Activated B cell treated with CpG ODN at 0.5 μM for 24 hours (primary cell): ENCODE measurements at regions not wholly inside any gene's neighbourhood (a gene's known extent, or its start where the extent isn't known, plus 50 kb on each side); places are given as distances from the start of the nearest gene placed in this dataset.

Source experiments
- ATAC-seq: fragments of 200-7000 bp; cut with Tn5 transposase; one replicate; pipeline ENCODE4 v1.10.0; 2021; ENCODE audit warnings: low read depth, mild to moderate bottlenecking, moderate library complexity
- CTCF ChIA-PET: fragments of 350-600 bp; sonication (Branson Sonifier 250); formaldehyde crosslinking; loops from one replicate; lab custom pipeline; 2021; ENCODE audit warnings: antibody characterized with exemption; lab: Charles Lee
- POLR2A ChIA-PET: fragments of 350-600 bp; sonication (Branson Sonifier 250); formaldehyde crosslinking; loops from one replicate; lab custom pipeline; 2021; ENCODE audit warnings: antibody characterized with exemption; lab: Charles Lee
- DNase-seq: peaks from one replicate; pipeline ENCODE4 v3.0.0; 2022
- H3K27ac Mint-ChIP-seq: one replicate; pipeline ENCODE4 v1.8.0; 2020; ENCODE audit warnings: mixed read lengths
- H3K27me3 Mint-ChIP-seq: one replicate; pipeline ENCODE4 v1.8.0; 2021; ENCODE audit warnings: mixed read lengths
- H3K36me3 Mint-ChIP-seq: one replicate; pipeline ENCODE4 v1.8.0; 2021; ENCODE audit warnings: low read depth, mixed read lengths
- H3K4me1 Mint-ChIP-seq: one replicate; pipeline ENCODE4 v1.8.0; 2021; ENCODE audit warnings: mixed read lengths
- H3K4me3 Mint-ChIP-seq: one replicate; pipeline ENCODE4 v1.8.0; 2020; ENCODE audit warnings: mild to moderate bottlenecking, mixed read lengths
- H3K9me3 Mint-ChIP-seq: one replicate; pipeline ENCODE4 v1.8.0; 2020; ENCODE audit warnings: mixed read lengths
- CTCF ChIP-seq: fragments of 200-600 bp; IDR thresholded peaks from one replicate; pipeline ENCODE4 v1.8.0; 2022; ENCODE audit warnings: antibody characterized with exemption, mild to moderate bottlenecking
- intact Hi-C: fragments of 100-400 bp; cut with micrococcal nuclease; formaldehyde crosslinking; loops from one replicate; pipeline ENCODE4 v1.15.1; 2024

- no peak overlapping the region for H3K27ac Mint-ChIP-seq
- no peak for ATAC-seq
- no peak overlapping the region for H3K4me3 Mint-ChIP-seq
These were observed 282.2 kb upstream of the ST6GAL2 start for GRCh38 chr2:107168141-107168540.

GRCh38 chr2:107174171-107174570 lies 288.2 kb upstream of the ST6GAL2 start:
- CTCF ChIA-PET, result no interaction called here
- intact Hi-C loops, result no loop called here

More at GRCh38 chr2:107168141-107168540, 282.2 kb upstream of the ST6GAL2 start:
- Mint-ChIP-seq H3K9me3 (no peaks in the 10 kb centered on the region), H3K4me1 (no peaks in the 10 kb centered on the region), H3K27me3 (no peaks in the 10 kb centered on the region), H3K36me3 (no peaks in the 10 kb centered on the region)
- no peak for TF ChIP-seq CTCF
- DNase-seq, result no peak
- POLR2A ChIA-PET, result no interaction called here
- CTCF ChIA-PET, result no interaction called here
- intact Hi-C loops, result no loop called here

GRCh38 chr2:107182981-107183380 lies 297.0 kb upstream of the ST6GAL2 start:
- no peak for DNase-seq
- no peak overlapping the region for H3K4me3 Mint-ChIP-seq
- intact Hi-C loops, result no loop called here
- no peaks in the 10 kb centered on the region for H3K27me3 Mint-ChIP-seq
- H3K27ac Mint-ChIP-seq, result no peak overlapping the region
- no peaks in the 10 kb centered on the region for H3K9me3 Mint-ChIP-seq
- no peaks in the 10 kb centered on the region for H3K4me1 Mint-ChIP-seq
- ATAC-seq, result no peak
- CTCF ChIA-PET, result no interaction called here
- TF ChIP-seq CTCF, result no peak
- H3K36me3 Mint-ChIP-seq, result no peaks in the 10 kb centered on the region
- POLR2A ChIA-PET, result no interaction called here

More at GRCh38 chr2:107174171-107174570, 288.2 kb upstream of the ST6GAL2 start:
- Mint-ChIP-seq H3K36me3 (no peaks in the 10 kb centered on the region), H3K4me3 (no peak overlapping the region), H3K27me3 (no peaks in the 10 kb centered on the region), H3K9me3 (no peaks in the 10 kb centered on the region), H3K4me1 (no peaks in the 10 kb centered on the region), H3K27ac (no peak overlapping the region)
- no peak for TF ChIP-seq CTCF
- POLR2A ChIA-PET, result interaction anchor here (0.5 kb wide), 1 partner anchor 291 kb away, joined by 3 read pairs; no protein-coding TSS in a partner anchor
- DNase-seq (no peak), ATAC-seq (no peak)

GRCh38 chr2:107187870-107188269 lies 301.9 kb upstream of the ST6GAL2 start:
- H3K4me1 Mint-ChIP-seq, result no peaks in the 10 kb centered on the region
- intact Hi-C loops, result no loop called here
- TF ChIP-seq CTCF, result no peak
- no peak overlapping the region for H3K27ac Mint-ChIP-seq
- ATAC-seq (no peak), DNase-seq (no peak)
- no peaks in the 10 kb centered on the region for H3K9me3 Mint-ChIP-seq
- no peaks in the 10 kb centered on the region for H3K27me3 Mint-ChIP-seq
- ChIA-PET POLR2A (no interaction called here), CTCF (no interaction called here)
- H3K4me3 Mint-ChIP-seq, result no peak overlapping the region
- no peaks in the 10 kb centered on the region for H3K36me3 Mint-ChIP-seq

GRCh38 chr2:107195631-107196030 lies 309.7 kb upstream of the ST6GAL2 start:
- no peaks in the 10 kb centered on the region for H3K36me3 Mint-ChIP-seq
- H3K27ac Mint-ChIP-seq, result no peak overlapping the region
- no peak for TF ChIP-seq CTCF
- no peaks in the 10 kb centered on the region for H3K27me3 Mint-ChIP-seq
- POLR2A ChIA-PET, result no interaction called here
- H3K4me1 Mint-ChIP-seq, result no peaks in the 10 kb centered on the region
- H3K4me3 Mint-ChIP-seq, result no peak overlapping the region
- DNase-seq, result no peak
- intact Hi-C loops, result no loop called here
- CTCF ChIA-PET, result no interaction called here
- ATAC-seq, result no peak
- no peaks in the 10 kb centered on the region for H3K9me3 Mint-ChIP-seq
